K562 (cell line): ENCODE measurements at regions not wholly inside any gene's neighbourhood (a gene's known extent, or its start where the extent isn't known, plus 50 kb on each side); places are given as distances from the start of the nearest gene placed in this dataset.

Source experiments
- ATAC-seq: fragments of 200-7000 bp; cut with Tn5 transposase; 3 replicates; pipeline ENCODE4 v1.9.1; 2020; ENCODE audit warnings: moderate library complexity
- BruUV-seq: library from RNA; stranded (reverse); fragments of 400-500 nt; replicated peaks from 2 replicates; lab custom pipeline; 2021; lab: Mats Ljungman, UMichigan
- CTCF ChIA-PET: fragments of 300-600 bp; formaldehyde crosslinking; extraction: SDS; loops from one replicate; lab custom pipeline; 2021; ENCODE audit warnings: low intra/inter-chr PET ratio; lab: Yijun Ruan, JAX
- POLR2A ChIA-PET: fragments of 300-600, 350-650 bp; sonication (Branson Sonifier 250); formaldehyde crosslinking; extraction: SDS; loops from one replicate; lab custom pipeline; 2021; ENCODE audit warnings: antibody characterized with exemption, inconsistent platforms; lab: Yijun Ruan, JAX
- DNase-seq, 4 experiments: peaks; one replicate each; pipeline versions ENCODE4 v3.0.0 to v3.0.0-alpha.2; 2011 to 2018; ENCODE audit warnings: low spot score in 3 of 4, mixed read lengths in 3 of 4; ENCODE audit errors: extremely low read depth in 1 of 4
- FAIRE-seq: peaks from 2 replicates; lab custom pipeline; 2011; peaks lifted over from hg19 to GRCh38; lab: Jason Lieb, UNC
- H2AFZ ChIP-seq: 2 replicates; pipeline ENCODE4 v1.6.0; 2011; ENCODE audit warnings: low read depth, low read length, control low read depth, inconsistent platforms
- H3K27ac ChIP-seq: fragments of 200-600 bp; 3 replicates; pipeline ENCODE4 v1.8.0; 2011; ENCODE audit warnings: low read depth, mild to moderate bottlenecking, control low read depth, inconsistent platforms, low read length, moderate library complexity, mixed read lengths; ENCODE audit errors: extremely low read depth
- H3K27me3 ChIP-seq, 2 experiments: fragments of 300-600 bp in 1 of 2; 2 replicates in 1 of 2; 3 replicates in 1 of 2; pipeline versions ENCODE4 v1.6.0 to v1.8.0; 2011; ENCODE audit warnings: inconsistent platforms in 2 of 2, low read length in 2 of 2, mild to moderate bottlenecking in 1 of 2, mixed read lengths in 1 of 2, moderate library complexity in 1 of 2; ENCODE audit not compliant: control insufficient read depth in 2 of 2, insufficient read depth in 2 of 2
- H3K36me3 ChIP-seq: fragments of 300-600 bp; 3 replicates; pipeline ENCODE4 v1.8.0; 2011; ENCODE audit warnings: mild to moderate bottlenecking, low read length, inconsistent platforms; ENCODE audit not compliant: control insufficient read depth, insufficient read depth
- H3K4me1 ChIP-seq, 2 experiments: fragments of 200-600 bp in 1 of 2; replicated peaks in 1 of 2; 2 replicates in 1 of 2; 3 replicates in 1 of 2; pipeline versions ENCODE4 v1.5.1 to v1.8.0; 2011; ENCODE audit warnings: inconsistent platforms in 2 of 2, low read length in 2 of 2, mild to moderate bottlenecking in 1 of 2, mixed read lengths in 1 of 2, moderate library complexity in 1 of 2; ENCODE audit not compliant: control insufficient read depth in 2 of 2, insufficient read depth in 2 of 2
- H3K4me2 ChIP-seq: 2 replicates; pipeline ENCODE4 v1.6.1; 2011; ENCODE audit warnings: low read length, control low read depth, inconsistent platforms, mixed read lengths; ENCODE audit not compliant: insufficient read depth
- H3K4me3 ChIP-seq: fragments of 200-600 bp; sonication (generic), shearing (Covaris generic); 2 replicates; pipeline ENCODE4 v1.5.1; 2016; ENCODE audit warnings: control low read depth, inconsistent platforms
- H3K79me2 ChIP-seq: fragments of 200-600 bp; 3 replicates; pipeline ENCODE4 v1.8.0; 2011; ENCODE audit warnings: low read length, inconsistent platforms; ENCODE audit not compliant: control insufficient read depth, insufficient read depth
- H3K9ac ChIP-seq, 2 experiments: 2 replicates each; pipeline versions ENCODE4 v1.6.0 to v1.6.1; 2011; ENCODE audit warnings: low read depth in 2 of 2, low read length in 2 of 2, control low read depth in 1 of 2, inconsistent platforms in 1 of 2, mild to moderate bottlenecking in 1 of 2, mixed read lengths in 1 of 2; ENCODE audit not compliant: insufficient read depth in 1 of 2
- H3K9me1 ChIP-seq: one replicate; pipeline ENCODE4 v1.6.0; 2011; ENCODE audit warnings: inconsistent platforms, mild to moderate bottlenecking, low read length, moderate library complexity; ENCODE audit not compliant: control insufficient read depth, insufficient read depth
- H3K9me3 ChIP-seq: replicated peaks from 2 replicates; pipeline ENCODE4 v1.5.1; 2011; ENCODE audit warnings: low read depth, low read length, inconsistent platforms; ENCODE audit not compliant: control insufficient read depth, insufficient read depth
- H4K20me1 ChIP-seq: replicated peaks from 2 replicates; pipeline ENCODE4 v1.6.1; 2011; ENCODE audit warnings: low read length, inconsistent platforms, mixed read lengths; ENCODE audit not compliant: control insufficient read depth, insufficient read depth
- ATF7 ChIP-seq: fragments of 450-650 bp; IDR thresholded peaks from 2 replicates; pipeline ENCODE4 v1.7.1; 2014; ENCODE audit warnings: mild to moderate bottlenecking, moderate library complexity
- BCOR ChIP-seq: fragments of 450-650 bp; IDR thresholded peaks from 2 replicates; pipeline ENCODE4 v1.6.1; 2016
- E2F3 ChIP-seq: fragments of 250-450 bp; sonication (Bioruptor Pico); IDR thresholded peaks from 2 replicates; pipeline ENCODE4 v1.4.0; 2020; ENCODE audit warnings: mild to moderate bottlenecking
- ELF4 ChIP-seq: fragments of 450-650 bp; formaldehyde crosslinking; IDR thresholded peaks from 2 replicates; pipeline ENCODE4 v1.4.0; 2022; ENCODE audit warnings: missing genetic modification characterization
- FOSL1 ChIP-seq: fragments of 200-800 bp; sonication (Bioruptor generic); conservative IDR thresholded peaks from 2 replicates; pipeline ENCODE4 v1.6.1; 2016; ENCODE audit warnings: missing genetic modification characterization, missing compliant biosample characterization
- FUS ChIP-seq: fragments of 200-400 bp; formaldehyde crosslinking; optimal IDR thresholded peaks from 2 replicates; pipeline ENCODE3; 2017; ENCODE audit warnings: low read depth, low read length
- GTF2A2 ChIP-seq: IDR thresholded peaks from 2 replicates; pipeline ENCODE4 v1.6.1; 2016; ENCODE audit warnings: mild to moderate bottlenecking, missing genetic modification characterization, missing compliant biosample characterization
- GTF2E2 ChIP-seq: fragments of 200-800 bp; sonication (Bioruptor generic); IDR thresholded peaks from 2 replicates; pipeline ENCODE4 v1.6.1; 2016; ENCODE audit warnings: missing genetic modification characterization, missing compliant biosample characterization
- MAFG ChIP-seq: fragments of 450-650 bp; conservative IDR thresholded peaks from 2 replicates; pipeline ENCODE4 v1.6.1; 2016; ENCODE audit warnings: missing genetic modification characterization, missing compliant biosample characterization
- MBD2 ChIP-seq: sonication (generic); IDR thresholded peaks from 2 replicates; pipeline ENCODE4 v1.6.1; 2016; ENCODE audit warnings: low read depth, borderline replicate concordance
- RBFOX2 ChIP-seq: fragments of 200-400 bp; formaldehyde crosslinking; IDR thresholded peaks from 2 replicates; pipeline ENCODE4 v1.6.1; 2017; ENCODE audit warnings: low read depth, mild to moderate bottlenecking, low read length, moderate library complexity
- SIN3B ChIP-seq: fragments of 450-650 bp; IDR thresholded peaks from 2 replicates; pipeline ENCODE4 v1.6.1; 2017; ENCODE audit warnings: low read depth, mild to moderate bottlenecking, moderate library complexity
- SPI1 ChIP-seq: IDR thresholded peaks from 2 replicates; pipeline ENCODE4 v1.6.1; 2011; ENCODE audit warnings: low read depth, low read length, control low read depth, borderline replicate concordance
- TSC22D4 ChIP-seq: fragments of 450-650 bp; IDR thresholded peaks from 2 replicates; pipeline ENCODE4 v1.6.1; 2016; ENCODE audit warnings: missing genetic modification characterization, missing biosample characterization, control low read depth
- ZNF695 ChIP-seq: fragments of 450-650 bp; formaldehyde crosslinking; IDR thresholded peaks from 2 replicates; pipeline ENCODE4 v1.4.0; 2020; ENCODE audit warnings: mild to moderate bottlenecking, moderate library complexity
- WGBS: fragments of 100-300 bp; shearing (Covaris generic); methylation state at CpG from one replicate; pipeline ENCODE4 v1.1.6; 2016; ENCODE audit warnings: low coverage, mixed read lengths; ENCODE audit not compliant: insufficient coverage; ENCODE audit errors: missing lambda C conversion rate; 5-methylcytosine and 5-hydroxymethylcytosine counted together
- in situ Hi-C: fragments of 300-500 bp; cut with MboI; formaldehyde crosslinking; loops from 4 replicates; pipeline ENCODE4 v1.15.0; 2018; ENCODE audit warnings: inconsistent platforms, mixed read lengths
- intact Hi-C: fragments of 100-400 bp; cut with micrococcal nuclease; formaldehyde crosslinking; loops from 2 replicates; pipeline ENCODE4 v1.14.2; 2022
- TF ChIP-seq, protein P1 (sequence below): fragments of 450-650 bp; IDR thresholded peaks from 2 replicates; pipeline ENCODE4 v1.6.1; 2016

DNA sequence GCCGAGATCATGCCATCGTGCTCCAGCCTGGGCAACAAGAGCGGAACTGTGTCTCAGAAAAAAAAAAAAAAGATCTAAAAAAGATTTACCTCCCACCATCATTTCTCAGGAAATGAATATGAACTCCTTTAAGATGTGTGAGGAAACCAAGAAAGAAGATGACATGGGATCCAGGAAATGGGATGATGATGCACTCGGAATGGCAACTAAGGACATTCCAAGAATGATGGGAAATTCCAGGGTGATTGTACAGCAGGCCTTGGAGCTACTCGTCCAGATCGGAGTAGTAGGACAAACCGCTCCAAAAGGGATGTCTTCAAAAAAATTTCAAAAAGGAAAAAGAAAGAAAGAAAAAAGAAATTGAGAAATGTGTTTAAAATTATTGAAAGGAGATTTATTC is 84.9 kb upstream of the PMAIP1 start:
- Histone ChIP-seq H3K9me1 (no peaks in the 10 kb centered on the region), H3K4me3 (no peak overlapping the region), H3K4me1 (no peaks in the 10 kb centered on the region), H2AFZ (no peak overlapping the region), H3K36me3 (no peaks in the 10 kb centered on the region), H3K9ac (no peak overlapping the region), H3K27ac (no peak overlapping the region), H4K20me1 (no peaks in the 10 kb centered on the region), H3K79me2 (no peaks in the 10 kb centered on the region), H3K4me2 (no peak overlapping the region), H3K9me3 (no peaks in the 10 kb centered on the region), H3K27me3 (no peaks in the 10 kb centered on the region; a peak in 1 of 5 replicates)
- in situ Hi-C loops (loop anchor here (10.0 kb wide), 1 partner anchor 180 kb away; no protein-coding TSS in a partner anchor), intact Hi-C loops (no loop called here)
- no peak for TF ChIP-seq MAFG (tag)
- no peak for TF ChIP-seq GTF2E2 (tag)
- TF ChIP-seq MBD2, result no peak
- TF ChIP-seq GTF2A2 (tag), result no peak
- TF ChIP-seq ATF7, result no peak
- no TSS peak for BruUV-seq
- 0% methylated on average over 7 of the region's 7 CpGs for WGBS
- CTCF ChIA-PET, result no interaction called here
- ATAC-seq (no peak), DNase-seq (no peak), FAIRE-seq (no peak)
- POLR2A ChIA-PET, result no interaction called here

DNA sequence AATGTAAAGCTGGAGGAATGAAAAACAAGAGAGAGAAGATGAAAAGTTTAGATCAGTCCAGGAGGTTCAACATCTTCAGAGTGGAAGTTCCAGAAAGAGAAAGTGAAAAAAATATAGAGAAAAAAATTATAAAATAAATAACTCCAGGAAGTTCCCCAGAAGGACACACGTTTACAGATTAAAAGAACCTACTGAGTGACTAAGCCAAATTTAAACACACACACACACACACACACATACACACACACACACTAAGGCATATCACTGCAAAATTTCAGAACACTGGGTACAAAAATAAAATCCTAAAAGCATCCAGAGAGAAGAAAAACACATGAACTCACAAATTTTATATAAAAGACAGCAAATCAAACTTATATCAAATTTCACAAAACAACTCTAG is 85.9 kb upstream of the PMAIP1 start:
- CTCF ChIA-PET, result no interaction called here
- Histone ChIP-seq H3K27ac (no peak overlapping the region), H3K9ac (no peak overlapping the region), H3K79me2 (no peaks in the 10 kb centered on the region), H3K27me3 (no peaks in the 10 kb centered on the region), H2AFZ (no peak overlapping the region), H3K9me3 (no peaks in the 10 kb centered on the region), H3K9me1 (no peaks in the 10 kb centered on the region), H3K4me2 (no peak overlapping the region), H3K4me3 (no peak overlapping the region), H4K20me1 (no peaks in the 10 kb centered on the region), H3K36me3 (no peaks in the 10 kb centered on the region), H3K4me1 (no peaks in the 10 kb centered on the region)
- in situ Hi-C loops (loop anchor here (10.0 kb wide), 1 partner anchor 179 kb away; no protein-coding TSS in a partner anchor), intact Hi-C loops (no loop called here)
- BruUV-seq, result no TSS peak
- FAIRE-seq (no peak), ATAC-seq (no peak), DNase-seq (no peak)
- POLR2A ChIA-PET, result no interaction called here
- 0% methylated on average over 1 of the region's 1 CpG for WGBS
- TF ChIP-seq ZNF695 (CRISPR knock-in tag) (no peak), SIN3B (no peak), FOSL1 (tag) (no peak), E2F3 (no peak), SPI1 (no peak), TSC22D4 (tag) (no peak), BCOR (no peak), FUS (no peak), RBFOX2 (no peak), ELF4 (CRISPR knock-in tag) (no peak)
- TF ChIP-seq, protein P1, sequence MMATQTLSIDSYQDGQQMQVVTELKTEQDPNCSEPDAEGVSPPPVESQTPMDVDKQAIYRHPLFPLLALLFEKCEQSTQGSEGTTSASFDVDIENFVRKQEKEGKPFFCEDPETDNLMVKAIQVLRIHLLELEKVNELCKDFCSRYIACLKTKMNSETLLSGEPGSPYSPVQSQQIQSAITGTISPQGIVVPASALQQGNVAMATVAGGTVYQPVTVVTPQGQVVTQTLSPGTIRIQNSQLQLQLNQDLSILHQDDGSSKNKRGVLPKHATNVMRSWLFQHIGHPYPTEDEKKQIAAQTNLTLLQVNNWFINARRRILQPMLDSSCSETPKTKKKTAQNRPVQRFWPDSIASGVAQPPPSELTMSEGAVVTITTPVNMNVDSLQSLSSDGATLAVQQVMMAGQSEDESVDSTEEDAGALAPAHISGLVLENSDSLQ, result no peak
